ENCODE measurements at regions not wholly inside any gene's neighbourhood (a gene's known extent, or its start where the extent isn't known, plus 50 kb on each side); places are given as distances from the start of the nearest gene placed in this dataset.

DNA sequence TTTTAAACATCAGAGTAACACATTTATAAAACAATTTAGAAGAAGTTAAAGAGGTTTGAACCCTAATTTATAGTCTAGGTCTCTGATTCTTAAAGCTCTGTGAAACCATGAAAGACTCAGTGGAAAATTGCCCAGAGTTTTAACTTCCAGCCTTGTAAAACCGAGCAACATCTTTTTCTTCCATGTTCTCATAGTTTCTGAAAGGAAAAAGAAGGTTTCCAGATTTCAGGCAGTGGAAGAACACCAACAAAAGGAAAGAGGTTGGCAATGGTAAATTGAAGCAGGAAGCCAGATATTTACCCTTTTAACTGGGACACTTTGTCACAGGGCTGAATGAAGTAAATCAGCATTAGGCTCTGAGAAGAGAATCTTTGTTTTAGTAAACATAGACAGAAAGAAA is 1999.3 kb downstream of the MAT2B start:
- no peak for DNase-seq

- DNase-seq: no peak
These were observed 2002.9 kb downstream of the MAT2B start for GRCh38 chr5:165508286-165508685.

DNA sequence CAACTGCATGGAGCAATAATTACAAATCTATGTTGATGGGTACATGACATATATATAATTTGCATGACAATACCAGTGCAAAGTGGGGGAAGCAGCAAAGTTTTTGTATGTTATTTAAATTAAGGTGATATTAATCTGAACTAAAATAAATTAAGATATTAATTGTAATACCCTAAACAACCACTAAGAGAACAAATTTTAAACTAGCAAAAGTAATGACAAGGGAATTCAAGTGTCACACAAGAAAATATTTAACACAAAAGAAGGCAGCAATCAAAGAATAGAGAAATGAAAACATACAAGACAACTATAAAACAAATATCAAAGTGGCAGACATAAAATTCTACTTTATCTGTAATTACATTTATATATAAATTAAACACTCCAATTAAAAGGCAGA is 2003.4 kb downstream of the MAT2B start:
- no peak for DNase-seq

- DNase-seq: no peak
These were observed 2016.6 kb downstream of the MAT2B start for GRCh38 chr5:165521816-165522610.

- DNase-seq: no peak
These were observed 2019.9 kb downstream of the MAT2B start for GRCh38 chr5:165525271-165525670.

GRCh38 chr5:165526357-165526756 is 2020.9 kb downstream of the MAT2B start:
- no peak for DNase-seq

DNA sequence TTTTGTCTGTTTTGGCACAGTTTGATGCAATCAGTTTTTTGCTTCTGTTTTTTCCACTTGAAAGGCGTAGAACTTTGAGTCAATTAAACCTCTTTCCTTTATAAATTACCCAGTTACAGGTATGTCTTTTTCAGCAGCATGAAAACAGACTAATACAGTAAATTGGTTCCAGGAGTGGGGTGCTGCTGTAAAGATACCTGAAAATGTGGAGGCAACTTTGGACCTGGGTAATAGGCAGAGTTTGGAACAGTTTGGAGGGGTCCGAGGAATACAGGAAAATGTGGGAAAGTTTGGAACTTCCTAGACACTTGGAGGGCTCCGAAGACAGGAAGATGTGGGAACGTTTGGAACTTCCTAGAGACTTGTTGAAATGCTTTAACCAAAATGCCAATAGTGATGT is 2022.2 kb downstream of the MAT2B start:
- DNase-seq: no peak

DNA sequence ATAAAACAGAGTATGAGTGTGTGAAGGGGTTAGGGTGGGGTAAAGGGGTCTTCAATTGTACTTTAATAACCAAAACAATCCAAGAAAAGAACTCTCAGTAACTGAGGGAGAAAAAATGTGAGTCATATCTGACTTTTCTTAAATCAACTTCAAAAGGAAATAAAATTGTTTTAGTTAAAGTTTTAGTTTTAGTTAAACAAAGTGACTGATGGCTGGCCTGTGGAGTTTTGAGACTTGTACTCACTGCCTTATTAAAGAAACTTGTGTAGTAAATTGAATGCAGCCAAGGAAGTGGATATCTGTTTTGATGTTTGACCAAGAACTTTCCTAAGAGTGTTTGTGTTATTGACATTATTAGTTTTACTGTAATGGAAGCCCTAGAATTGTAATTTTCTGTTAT is 2032.6 kb downstream of the MAT2B start:
- no peak for DNase-seq

DNA sequence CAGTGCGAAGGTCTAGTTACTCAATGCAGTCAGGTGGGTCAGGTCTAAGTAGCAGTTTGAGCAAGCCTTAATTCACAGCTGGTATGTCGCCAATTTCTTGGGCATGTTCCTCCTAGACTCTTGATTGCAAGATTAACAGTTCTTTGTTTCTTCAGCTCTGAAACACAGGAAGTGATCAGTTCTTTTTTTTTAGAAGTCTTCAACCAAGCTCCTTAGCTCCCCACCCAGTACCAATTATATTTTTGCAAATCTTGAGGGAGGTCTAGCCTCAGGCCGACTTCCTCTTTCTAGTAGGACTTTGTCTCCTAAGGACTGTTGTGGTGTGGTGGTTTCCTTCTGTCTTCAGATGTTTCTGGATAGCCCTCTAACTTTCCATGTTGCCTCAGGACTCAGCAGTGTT is 2054.2 kb downstream of the MAT2B start:
- no peak for DNase-seq

- no peak for DNase-seq
These were observed 2055.2 kb downstream of the MAT2B start for GRCh38 chr5:165560648-165561047.

- DNase-seq: no peak
These were observed 2060.5 kb downstream of the MAT2B start for GRCh38 chr5:165565911-165566310.

DNA sequence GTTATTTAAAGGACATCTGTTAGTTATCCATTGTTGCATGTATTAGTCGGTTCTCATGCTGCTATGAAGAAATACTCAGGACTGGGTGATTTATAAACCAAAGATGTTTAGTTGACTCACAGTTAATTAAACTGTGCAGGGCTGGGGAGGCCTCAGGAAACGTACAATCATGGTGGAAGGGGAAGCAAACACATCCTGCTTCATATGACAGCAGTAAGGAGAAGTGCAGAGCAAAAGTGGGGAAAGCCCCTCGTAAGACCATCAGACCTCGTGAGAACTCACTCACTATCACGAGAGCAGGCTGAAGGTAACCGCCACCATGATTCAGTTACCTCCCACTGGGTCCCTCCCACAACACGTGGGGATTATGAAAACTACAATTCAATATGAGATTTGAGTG is 2064.1 kb downstream of the MAT2B start:
- DNase-seq: no peak

- DNase-seq: no peak
These were observed 2068.0 kb downstream of the MAT2B start for GRCh38 chr5:165573445-165573844.

- DNase-seq: no peak
These were observed 2068.7 kb downstream of the MAT2B start for GRCh38 chr5:165574100-165574499.

GRCh38 chr5:165576678-165577275 is 2071.4 kb downstream of the MAT2B start:
- DNase-seq: no peak

GRCh38 chr5:165579911-165580310 is 2074.5 kb downstream of the MAT2B start:
- no peak for DNase-seq

DNA sequence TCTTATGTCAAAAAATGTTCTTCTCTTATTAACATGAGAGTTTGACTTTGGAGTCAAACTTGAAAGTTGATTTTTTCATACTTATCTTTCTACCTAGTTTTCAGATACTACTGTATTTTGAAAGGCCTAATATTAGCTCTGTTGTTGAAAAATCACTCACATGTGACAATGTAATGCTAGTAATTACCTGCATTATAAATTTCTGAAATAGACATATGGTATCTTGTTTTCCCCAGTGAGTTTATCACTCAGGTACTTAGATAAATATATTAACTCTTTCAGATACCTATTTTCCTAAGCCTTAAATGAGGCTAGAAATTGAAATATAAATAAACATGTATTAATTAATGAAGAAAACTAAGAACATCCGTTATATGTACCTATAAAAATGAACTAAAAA is 2089.3 kb downstream of the MAT2B start:
- DNase-seq: no peak

DNA sequence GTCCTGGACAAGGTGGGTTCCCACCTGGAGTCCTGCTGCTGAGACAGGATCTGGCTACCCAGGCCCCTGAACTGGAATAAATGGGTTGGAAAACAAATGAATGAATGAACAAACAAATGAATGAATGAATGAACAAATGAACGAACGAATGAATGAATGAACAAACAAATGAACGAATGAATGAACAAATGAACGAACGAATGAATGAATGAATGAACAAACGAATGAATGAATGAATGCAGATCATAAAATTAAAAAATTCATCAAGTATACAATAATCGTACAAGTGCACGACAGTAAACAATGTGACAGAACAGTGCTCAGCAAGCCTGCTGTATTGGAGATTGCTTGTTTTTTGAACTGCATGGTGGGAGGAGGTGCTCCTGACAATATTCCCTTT is 2097.1 kb downstream of the MAT2B start:
- DNase-seq: no peak

DNA sequence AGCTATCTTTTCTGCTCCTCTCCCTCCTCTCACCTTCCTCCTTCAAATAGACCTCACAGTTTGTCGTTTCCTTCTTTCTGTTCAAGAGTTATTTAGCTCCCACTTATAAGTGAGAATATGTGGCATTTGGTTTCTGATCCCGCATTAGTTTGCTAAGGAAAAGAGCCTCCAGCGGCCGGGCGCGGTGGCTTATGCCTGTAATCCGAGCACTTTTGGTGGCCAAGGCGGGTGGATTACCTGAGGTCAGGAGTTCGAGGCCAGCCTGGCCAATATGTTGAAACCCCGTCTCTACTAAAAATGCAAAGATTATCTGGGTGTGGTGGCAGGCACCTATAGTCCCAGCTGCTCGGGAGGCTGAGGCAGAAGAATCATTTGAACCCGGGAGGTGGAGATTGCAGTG is 2101.6 kb downstream of the MAT2B start:
- DNase-seq: no peak

DNA sequence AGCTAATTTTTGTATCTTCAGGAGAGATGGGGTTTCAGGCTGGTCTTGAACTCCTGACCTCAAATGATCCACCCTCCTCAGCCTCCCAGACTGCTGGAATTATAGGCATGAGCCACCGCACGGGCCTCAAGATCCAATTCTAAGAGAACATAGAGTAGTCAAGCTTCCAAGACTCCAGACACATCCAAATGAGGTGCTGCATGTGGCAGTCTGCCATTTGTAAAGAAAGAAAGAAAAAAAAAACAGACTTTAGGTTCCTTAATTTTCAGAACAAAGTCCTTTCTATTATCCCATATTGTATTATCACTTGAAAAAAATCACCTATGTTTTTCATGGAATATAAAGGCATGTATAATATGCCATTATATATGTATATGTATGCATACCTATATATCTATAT is 2104.5 kb downstream of the MAT2B start:
- no peak for DNase-seq

GRCh38 chr5:165616490-165617405 is 2111.3 kb downstream of the MAT2B start:
- DNase-seq: no peak

DNA sequence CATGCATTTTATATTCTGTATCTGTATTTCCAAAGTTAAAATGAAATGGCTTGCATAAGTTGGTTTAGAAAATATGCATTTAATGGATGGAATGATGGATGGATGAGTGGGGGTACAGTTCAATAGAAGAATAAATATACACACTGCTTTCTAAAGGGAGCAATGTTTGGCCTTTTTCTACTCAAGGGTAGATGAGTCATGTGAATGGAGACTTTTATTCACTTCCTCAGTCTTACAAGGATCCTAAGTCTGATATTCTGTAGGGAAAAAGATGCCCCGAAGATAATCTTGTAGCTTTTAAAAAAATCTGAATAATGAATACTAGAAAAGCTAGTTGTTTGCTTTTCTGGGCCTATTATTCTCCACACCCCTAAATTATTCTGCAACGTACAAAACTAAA is 2112.1 kb downstream of the MAT2B start:
- no peak for DNase-seq

GRCh38 chr5:165620394-165620793 is 2115.0 kb downstream of the MAT2B start:
- DNase-seq: no peak
